MM.1S (cell line): ENCODE measurements at regions not wholly inside any gene's neighbourhood (a gene's known extent, or its start where the extent isn't known, plus 50 kb on each side); places are given as distances from the start of the nearest gene placed in this dataset.
"Not testable (repeated sequence)": the region's sequence is repeated elsewhere in the genome, so short reads cannot be mapped to it uniquely, and the experiment has no call there.

Source experiments
- DNase-seq: peaks from one replicate; pipeline ENCODE4 v3.0.0-alpha.2; 2015
- H2AFZ ChIP-seq: fragments of 300-600 bp; sonication (generic); 2 replicates; pipeline ENCODE4 v1.6.0; 2016; ENCODE audit warnings: antibody characterized with exemption, low read length
- H3F3A ChIP-seq: fragments of 300-600 bp; sonication (generic); 2 replicates; pipeline ENCODE4 v1.6.1; 2016; ENCODE audit warnings: mild to moderate bottlenecking, antibody characterized with exemption, low read length, moderate library complexity, mixed read lengths; ENCODE audit not compliant: insufficient read depth
- H3K27ac ChIP-seq: fragments of 300-600 bp; sonication (generic); 2 replicates; pipeline ENCODE4 v1.5.1; 2016; ENCODE audit warnings: mild to moderate bottlenecking, low read length
- H3K27me3 ChIP-seq: fragments of 300-600 bp; sonication (generic); replicated peaks from 2 replicates; pipeline ENCODE4 v1.6.0; 2016; ENCODE audit warnings: low read length; ENCODE audit not compliant: insufficient read depth
- H3K36me3 ChIP-seq: fragments of 300-600 bp; sonication (generic); replicated peaks from 2 replicates; pipeline ENCODE4 v1.6.1; 2016; ENCODE audit warnings: mild to moderate bottlenecking, low read length, mixed read lengths; ENCODE audit not compliant: insufficient read depth
- H3K4me1 ChIP-seq: fragments of 300-600 bp; sonication (generic); 2 replicates; pipeline ENCODE4 v1.6.1; 2016; ENCODE audit warnings: low read length, mixed read lengths
- H3K4me2 ChIP-seq: fragments of 300-600 bp; sonication (generic); 2 replicates; pipeline ENCODE4 v1.6.0; 2016; ENCODE audit warnings: low read depth, low read length
- H3K4me3 ChIP-seq: fragments of 300-600 bp; sonication (generic); 2 replicates; pipeline ENCODE4 v1.5.1; 2016; ENCODE audit warnings: low read length, mixed read lengths
- H3K79me2 ChIP-seq: fragments of 300-600 bp; sonication (generic); 2 replicates; pipeline ENCODE4 v1.6.1; 2016; ENCODE audit warnings: mixed run types, low read length, mixed read lengths
- H3K9ac ChIP-seq: fragments of 300-600 bp; sonication (generic); 2 replicates; pipeline ENCODE4 v1.6.1; 2016; ENCODE audit warnings: low read length, mixed read lengths
- H3K9me2 ChIP-seq: fragments of 300-600 bp; sonication (generic); replicated peaks from 2 replicates; pipeline ENCODE4 v1.6.1; 2016; ENCODE audit warnings: mild to moderate bottlenecking, low read length, mixed read lengths; ENCODE audit not compliant: insufficient read depth
- H3K9me3 ChIP-seq: fragments of 300-600 bp; sonication (generic); replicated peaks from 2 replicates; pipeline ENCODE4 v1.6.1; 2016; ENCODE audit warnings: mild to moderate bottlenecking, low read length, mixed read lengths; ENCODE audit not compliant: insufficient read depth
- H4K20me1 ChIP-seq: fragments of 300-600 bp; sonication (generic); 2 replicates; pipeline ENCODE4 v1.6.1; 2016; ENCODE audit warnings: mild to moderate bottlenecking, low read length, moderate library complexity, mixed read lengths; ENCODE audit not compliant: insufficient read depth
- EZH2 ChIP-seq: fragments of 300-600 bp; sonication (generic); optimal IDR thresholded peaks from 2 replicates; pipeline ENCODE3; 2017; ENCODE audit warnings: low read depth, mild to moderate bottlenecking, antibody characterized with exemption, low read length, mixed read lengths
- EZH2phosphoT487 ChIP-seq: fragments of 300-600 bp; sonication (generic); IDR thresholded peaks from 2 replicates; pipeline ENCODE4 v1.6.1; 2018; ENCODE audit warnings: antibody characterized with exemption, low read length
- TF ChIP-seq, protein P1 (sequence below): fragments of 300-600 bp; sonication (generic); IDR thresholded peaks from 2 replicates; pipeline ENCODE4 v1.5.1; 2016; ENCODE audit warnings: antibody characterized with exemption, low read length, mixed read lengths

- Histone ChIP-seq H3K4me2 (no peak overlapping the region), H2AFZ (no peak overlapping the region), H3K27me3 (no peaks in the 10 kb centered on the region), H4K20me1 (no peaks in the 10 kb centered on the region), H3K79me2 (no peaks in the 10 kb centered on the region), H3K4me3 (no peak overlapping the region), H3K36me3 (no peaks in the 10 kb centered on the region), H3K9me2 (no peaks in the 10 kb centered on the region), H3K9ac (no peak overlapping the region), H3K4me1 (no peaks in the 10 kb centered on the region), H3F3A (no peaks in the 10 kb centered on the region), H3K27ac (no peak overlapping the region), H3K9me3 (no peaks in the 10 kb centered on the region)
- TF ChIP-seq EZH2phosphoT487 (no peak), EZH2 (no peak)
- TF ChIP-seq, protein P1, sequence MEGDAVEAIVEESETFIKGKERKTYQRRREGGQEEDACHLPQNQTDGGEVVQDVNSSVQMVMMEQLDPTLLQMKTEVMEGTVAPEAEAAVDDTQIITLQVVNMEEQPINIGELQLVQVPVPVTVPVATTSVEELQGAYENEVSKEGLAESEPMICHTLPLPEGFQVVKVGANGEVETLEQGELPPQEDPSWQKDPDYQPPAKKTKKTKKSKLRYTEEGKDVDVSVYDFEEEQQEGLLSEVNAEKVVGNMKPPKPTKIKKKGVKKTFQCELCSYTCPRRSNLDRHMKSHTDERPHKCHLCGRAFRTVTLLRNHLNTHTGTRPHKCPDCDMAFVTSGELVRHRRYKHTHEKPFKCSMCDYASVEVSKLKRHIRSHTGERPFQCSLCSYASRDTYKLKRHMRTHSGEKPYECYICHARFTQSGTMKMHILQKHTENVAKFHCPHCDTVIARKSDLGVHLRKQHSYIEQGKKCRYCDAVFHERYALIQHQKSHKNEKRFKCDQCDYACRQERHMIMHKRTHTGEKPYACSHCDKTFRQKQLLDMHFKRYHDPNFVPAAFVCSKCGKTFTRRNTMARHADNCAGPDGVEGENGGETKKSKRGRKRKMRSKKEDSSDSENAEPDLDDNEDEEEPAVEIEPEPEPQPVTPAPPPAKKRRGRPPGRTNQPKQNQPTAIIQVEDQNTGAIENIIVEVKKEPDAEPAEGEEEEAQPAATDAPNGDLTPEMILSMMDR, result no peak
- no peak for DNase-seq
Observed at GRCh38 chr7:76133839-76134238, 67.9 kb upstream of the SRRM3 start.

- H3K27me3 ChIP-seq, H3K9ac ChIP-seq, H3K9me2 ChIP-seq, H3F3A ChIP-seq, H3K27ac ChIP-seq, H3K4me1 ChIP-seq, H3K9me3 ChIP-seq, DNase-seq, H3K36me3 ChIP-seq, H2AFZ ChIP-seq, H4K20me1 ChIP-seq, H3K4me2 ChIP-seq, H3K79me2 ChIP-seq, H3K4me3 ChIP-seq: not testable (repeated sequence)
Observed at GRCh38 chr7:76135263-76135662, 66.4 kb upstream of the SRRM3 start.

GRCh38 chr7:76138577-76139313, 63.0 kb upstream of the SRRM3 start:
- not testable (repeated sequence) for H3K9me3 ChIP-seq, H3K27ac ChIP-seq, H3K4me2 ChIP-seq

DNA sequence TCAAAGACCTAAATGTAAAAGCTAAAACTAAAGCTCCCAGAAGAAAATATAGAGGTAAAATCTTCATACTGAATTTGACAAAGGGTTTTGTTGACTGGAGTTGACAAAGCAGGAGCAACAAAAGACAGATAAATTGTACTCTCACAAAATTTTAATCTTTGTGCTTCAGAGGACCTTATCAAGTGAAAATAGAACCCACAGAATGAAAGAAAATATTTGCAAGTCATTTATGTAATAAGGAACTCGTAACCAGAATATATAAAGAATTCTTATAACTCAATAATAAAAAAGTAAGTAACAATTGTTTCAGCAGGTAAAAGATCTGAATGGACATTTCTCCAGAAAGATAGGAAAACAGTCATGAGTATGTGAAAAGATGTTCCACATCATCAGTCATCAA, 62.0 kb upstream of the SRRM3 start:
- Histone ChIP-seq H3K9ac (no peak overlapping the region), H3K4me2 (no peak overlapping the region), H3K9me2 (no peaks in the 10 kb centered on the region), H3K79me2 (no peaks in the 10 kb centered on the region), H3K9me3 (no peaks in the 10 kb centered on the region), H2AFZ (no peak overlapping the region), H3K4me1 (0 out of 2 replicates have a peak, but pooled peaks cover 4% of the 10 kb centered on the region), H3K27ac (no peak overlapping the region), H4K20me1 (no peaks in the 10 kb centered on the region), H3K4me3 (no peak overlapping the region), H3F3A (no peaks in the 10 kb centered on the region), H3K36me3 (no peaks in the 10 kb centered on the region), H3K27me3 (no peaks in the 10 kb centered on the region)
- TF ChIP-seq EZH2 (no peak), EZH2phosphoT487 (no peak)
- TF ChIP-seq, protein P1, result no peak
- no peak for DNase-seq

More at GRCh38 chr7:76138577-76139313, 63.0 kb upstream of the SRRM3 start:
- H3K4me3 ChIP-seq, DNase-seq, H4K20me1 ChIP-seq, H2AFZ ChIP-seq, H3K9me2 ChIP-seq, H3K9ac ChIP-seq, H3F3A ChIP-seq, H3K36me3 ChIP-seq, H3K79me2 ChIP-seq, H3K4me1 ChIP-seq, H3K27me3 ChIP-seq: not testable (repeated sequence)

GRCh38 chr7:76140259-76140658, 61.4 kb upstream of the SRRM3 start:
- not testable (repeated sequence) for H3F3A ChIP-seq

More at GRCh38 chr7:76140259-76140658, 61.4 kb upstream of the SRRM3 start:
- H4K20me1 ChIP-seq, H3K4me3 ChIP-seq, H3K4me2 ChIP-seq, H3K4me1 ChIP-seq, DNase-seq, H3K36me3 ChIP-seq, H2AFZ ChIP-seq, H3K79me2 ChIP-seq, H3K9me2 ChIP-seq, H3K9me3 ChIP-seq, H3K27ac ChIP-seq, H3K9ac ChIP-seq, H3K27me3 ChIP-seq: not testable (repeated sequence)
